GM18499 (cell line): ENCODE measurements at regions not wholly inside any gene's neighbourhood (a gene's known extent, or its start where the extent isn't known, plus 50 kb on each side); places are given as distances from the start of the nearest gene placed in this dataset.
"Not testable (repeated sequence)": the region's sequence is repeated elsewhere in the genome, so short reads cannot be mapped to it uniquely, and the experiment has no call there.

Source experiments
- ATAC-seq: cut with Tn5 transposase; IDR thresholded peaks from one replicate; pipeline ENCODE4 v1.9.1; 2021; ENCODE audit warnings: moderate number of reproducible peaks; ENCODE audit not compliant: insufficient read depth, unreplicated experiment

GRCh38 chr4:188986271-188986689 is 847.0 kb downstream of the TRIML1 start:
- ATAC-seq = no peak

- no peak for ATAC-seq
Observed at GRCh38 chr4:188987011-188987410, 847.8 kb downstream of the TRIML1 start.

- no peak for ATAC-seq
Observed at GRCh38 chr4:188988131-188988530, 848.9 kb downstream of the TRIML1 start.

GRCh38 chr4:188989371-188989770 is 850.1 kb downstream of the TRIML1 start:
- ATAC-seq = no peak

GRCh38 chr4:188992706-188993105 is 853.5 kb downstream of the TRIML1 start:
- ATAC-seq = no peak

- ATAC-seq = no peak
Observed at GRCh38 chr4:188993871-188994270, 854.6 kb downstream of the TRIML1 start.

- no peak for ATAC-seq
Observed at GRCh38 chr4:189001283-189001970, 862.2 kb downstream of the TRIML1 start.

- no peak for ATAC-seq
Observed at GRCh38 chr4:189001971-189002450, 862.8 kb downstream of the TRIML1 start.

- ATAC-seq = no peak
Observed at GRCh38 chr4:189002475-189002874, 863.2 kb downstream of the TRIML1 start.

GRCh38 chr4:189010452-189011217 is 871.4 kb downstream of the TRIML1 start:
- not testable (repeated sequence) for ATAC-seq

- no peak for ATAC-seq
Observed at GRCh38 chr4:189021831-189022230, 882.6 kb downstream of the TRIML1 start.

- ATAC-seq = no peak
Observed at GRCh38 chr4:189022440-189023035, 883.3 kb downstream of the TRIML1 start.

- no peak for ATAC-seq
Observed at GRCh38 chr4:189029976-189030504, 890.8 kb downstream of the TRIML1 start.

GRCh38 chr4:189032606-189033338 is 893.5 kb downstream of the TRIML1 start:
- no peak for ATAC-seq

- ATAC-seq = no peak
Observed at GRCh38 chr4:189033801-189034347, 894.6 kb downstream of the TRIML1 start.

GRCh38 chr4:189035091-189035490 is 895.9 kb downstream of the TRIML1 start:
- ATAC-seq = no peak

- ATAC-seq = no peak
Observed at GRCh38 chr4:189035654-189036053, 896.4 kb downstream of the TRIML1 start.

GRCh38 chr4:189036906-189037305 is 897.7 kb downstream of the TRIML1 start:
- no peak for ATAC-seq

- no peak for ATAC-seq
Observed at GRCh38 chr4:189046642-189047041, 894.0 kb upstream of the FRG1 start.

- no peak for ATAC-seq
Observed at GRCh38 chr4:189048119-189048518, 892.6 kb upstream of the FRG1 start.
